LNCaP clone FGC (cell line): ENCODE measurements at regions not wholly inside any gene's neighbourhood (a gene's known extent, or its start where the extent isn't known, plus 50 kb on each side); places are given as distances from the start of the nearest gene placed in this dataset.

ENCODE experiments used
- DNase-seq: peaks from one replicate; pipeline ENCODE4 v3.0.0-alpha.2; 2011; ENCODE audit warnings: low read depth
- H3K4me3 ChIP-seq: 2 replicates; pipeline ENCODE4 v1.5.1; 2011; ENCODE audit warnings: mild to moderate bottlenecking, low read depth, low read length, control low read depth
- TF ChIP-seq, protein P1 (sequence below): IDR thresholded peaks from 2 replicates; pipeline ENCODE4 v1.5.1; 2012; ENCODE audit warnings: mild to moderate bottlenecking; ENCODE audit not compliant: control insufficient read depth, insufficient read depth; ENCODE audit errors: extremely low read depth

DNA sequence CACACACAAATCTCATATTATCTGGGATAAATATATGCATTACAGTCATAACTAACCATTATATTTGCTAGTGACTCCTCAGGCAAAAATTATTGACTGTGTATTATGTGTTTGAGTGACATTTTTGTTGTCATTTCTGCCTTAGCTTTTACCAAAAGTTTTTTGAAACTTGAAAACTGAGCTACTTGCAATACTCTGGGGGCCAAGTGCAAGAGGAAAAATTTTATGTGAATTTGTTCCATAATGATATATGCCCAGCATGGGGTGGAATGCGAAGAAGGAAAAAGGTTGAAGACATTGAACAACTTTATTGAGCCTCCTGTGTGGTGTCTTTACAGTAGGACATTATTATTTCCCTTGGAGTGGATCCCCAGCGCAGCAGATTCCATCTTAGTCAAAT lies 176.8 kb upstream of the FERD3L start:
- TF ChIP-seq, protein P1, sequence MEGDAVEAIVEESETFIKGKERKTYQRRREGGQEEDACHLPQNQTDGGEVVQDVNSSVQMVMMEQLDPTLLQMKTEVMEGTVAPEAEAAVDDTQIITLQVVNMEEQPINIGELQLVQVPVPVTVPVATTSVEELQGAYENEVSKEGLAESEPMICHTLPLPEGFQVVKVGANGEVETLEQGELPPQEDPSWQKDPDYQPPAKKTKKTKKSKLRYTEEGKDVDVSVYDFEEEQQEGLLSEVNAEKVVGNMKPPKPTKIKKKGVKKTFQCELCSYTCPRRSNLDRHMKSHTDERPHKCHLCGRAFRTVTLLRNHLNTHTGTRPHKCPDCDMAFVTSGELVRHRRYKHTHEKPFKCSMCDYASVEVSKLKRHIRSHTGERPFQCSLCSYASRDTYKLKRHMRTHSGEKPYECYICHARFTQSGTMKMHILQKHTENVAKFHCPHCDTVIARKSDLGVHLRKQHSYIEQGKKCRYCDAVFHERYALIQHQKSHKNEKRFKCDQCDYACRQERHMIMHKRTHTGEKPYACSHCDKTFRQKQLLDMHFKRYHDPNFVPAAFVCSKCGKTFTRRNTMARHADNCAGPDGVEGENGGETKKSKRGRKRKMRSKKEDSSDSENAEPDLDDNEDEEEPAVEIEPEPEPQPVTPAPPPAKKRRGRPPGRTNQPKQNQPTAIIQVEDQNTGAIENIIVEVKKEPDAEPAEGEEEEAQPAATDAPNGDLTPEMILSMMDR = no peak
- H3K4me3 ChIP-seq = no peak overlapping the region
- no peak for DNase-seq

DNA sequence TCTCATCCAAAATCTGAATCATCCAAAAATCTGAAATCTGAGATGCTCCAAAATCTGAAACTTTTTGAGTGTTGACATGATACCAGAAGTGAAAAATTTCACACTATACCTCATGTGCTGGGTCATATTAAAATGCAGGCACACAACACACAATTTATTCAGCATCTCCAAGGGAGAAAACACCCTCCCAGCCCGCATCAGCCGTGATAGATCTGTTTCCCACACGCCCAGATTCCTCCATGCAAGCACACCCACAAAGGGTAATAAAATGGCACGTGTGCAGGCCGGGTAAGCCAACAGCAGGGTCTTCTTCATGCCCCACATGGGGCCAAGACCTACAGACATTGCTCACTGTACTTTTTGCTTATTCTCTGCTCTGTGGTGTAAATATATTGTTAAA lies 173.1 kb upstream of the FERD3L start:
- TF ChIP-seq, protein P1 = no peak
- no peak for DNase-seq
- H3K4me3 ChIP-seq = no peak overlapping the region

DNA sequence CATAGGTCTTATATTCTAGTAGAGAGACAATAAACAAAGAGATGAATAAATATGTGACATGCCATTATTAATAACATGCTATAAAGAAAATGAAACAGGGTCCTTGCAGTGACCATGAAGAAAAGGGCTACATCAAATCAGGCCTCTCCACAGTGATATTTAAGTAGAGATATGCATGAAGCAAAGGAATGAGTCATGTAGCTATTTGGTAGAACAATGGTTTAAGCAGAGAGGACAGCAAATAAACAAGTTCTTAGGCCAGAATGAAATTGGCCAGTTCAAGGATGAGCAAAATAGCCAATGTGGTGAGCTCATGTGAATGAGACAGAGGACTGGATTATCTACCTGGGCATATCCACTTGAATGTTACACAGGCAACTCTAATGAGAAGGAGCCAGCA lies 172.2 kb upstream of the FERD3L start:
- H3K4me3 ChIP-seq = no peak overlapping the region
- no peak for DNase-seq
- TF ChIP-seq, protein P1 = no peak

DNA sequence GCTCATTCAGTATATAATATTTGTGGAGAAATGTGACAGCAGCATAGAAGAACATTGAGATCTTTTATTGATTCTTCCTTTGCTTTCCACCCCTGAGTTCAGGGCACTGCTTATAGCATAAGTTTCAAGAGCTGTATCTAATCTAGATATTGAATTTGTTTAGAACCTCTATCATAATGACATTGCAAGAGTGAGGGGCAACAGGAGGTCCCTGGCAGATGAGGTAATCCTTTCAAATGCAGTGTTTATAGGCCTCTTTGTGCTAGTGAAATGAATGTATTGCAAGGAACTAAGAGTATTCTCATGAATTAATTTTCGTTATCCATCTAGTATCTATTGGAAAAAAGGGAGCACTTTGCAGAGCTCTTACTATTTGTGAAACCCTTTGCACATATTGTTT lies 167.2 kb upstream of the FERD3L start:
- DNase-seq = no peak
- TF ChIP-seq, protein P1 = no peak
- H3K4me3 ChIP-seq = peak overlapping the region; percentile 23

DNA sequence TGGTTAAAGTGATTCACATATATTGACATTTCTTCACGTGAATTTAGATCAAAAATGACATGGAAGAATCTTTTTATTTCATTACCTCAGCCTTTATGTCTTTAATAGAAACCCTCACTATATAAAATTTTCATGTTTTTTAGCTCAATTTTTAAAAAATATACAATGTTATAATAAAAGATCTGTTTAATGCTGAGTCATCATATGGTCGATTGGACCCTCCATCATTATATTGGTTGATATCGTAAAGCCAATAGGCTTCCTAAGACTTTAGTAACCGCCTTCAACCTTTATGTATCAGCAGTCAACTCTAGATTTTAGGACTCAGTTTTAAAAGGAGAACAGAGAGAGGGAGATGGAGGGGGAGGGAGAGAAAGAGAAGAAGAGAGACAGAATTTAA lies 162.3 kb upstream of the FERD3L start:
- TF ChIP-seq, protein P1 = no peak
- no peak overlapping the region for H3K4me3 ChIP-seq
- no peak for DNase-seq

DNA sequence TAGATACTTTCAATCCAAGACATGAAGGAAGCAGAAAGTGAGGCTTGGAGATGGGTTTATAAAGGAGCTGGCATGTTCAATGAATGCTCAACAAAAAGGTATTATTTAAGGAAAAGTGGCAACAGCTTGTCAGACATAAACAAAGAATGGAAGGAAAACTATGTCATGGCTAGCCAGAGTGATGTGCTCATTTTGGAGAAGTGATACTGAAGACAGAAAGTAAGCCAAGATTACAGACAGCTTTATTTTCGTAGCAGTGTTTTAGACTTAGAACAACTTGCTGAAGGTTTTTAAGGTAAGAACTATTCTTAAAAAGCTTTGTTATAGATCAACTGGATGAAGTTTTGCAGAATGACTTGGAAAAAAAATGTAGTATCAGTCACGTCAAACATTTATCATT lies 160.5 kb upstream of the FERD3L start:
- no peak for DNase-seq
- H3K4me3 ChIP-seq = no peak overlapping the region
- TF ChIP-seq, protein P1 = no peak

DNA sequence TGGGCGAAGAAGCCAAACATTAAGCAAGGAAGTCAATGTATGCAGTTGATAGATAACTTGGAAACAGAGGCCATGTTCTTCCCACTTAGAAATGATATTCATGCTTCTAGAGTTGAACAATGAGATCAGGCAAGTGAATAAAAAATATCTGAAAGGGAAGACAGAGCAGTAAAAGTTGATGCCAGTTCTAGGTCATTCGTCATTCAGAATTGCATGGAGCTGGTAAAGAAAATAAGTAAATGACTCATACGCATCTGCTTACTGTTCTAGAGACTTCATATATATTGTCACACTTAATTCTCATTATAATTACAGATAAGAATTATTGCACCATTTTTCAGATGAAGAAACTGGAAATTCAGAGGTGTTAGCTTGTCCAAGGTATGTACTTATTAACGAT lies 158.9 kb upstream of the FERD3L start:
- no peak overlapping the region for H3K4me3 ChIP-seq
- TF ChIP-seq, protein P1 = no peak
- DNase-seq = no peak
